H1 (cell line): ENCODE measurements at regions not wholly inside any gene's neighbourhood (a gene's known extent, or its start where the extent isn't known, plus 50 kb on each side); places are given as distances from the start of the nearest gene placed in this dataset.

Experiments
- CTCF ChIA-PET: fragments of 300-600 bp; sonication (Branson Sonifier 250); formaldehyde crosslinking; loops from one replicate; lab custom pipeline; 2021; ENCODE audit not compliant: partially characterized antibody; lab: Charles Lee
- POLR2A ChIA-PET: fragments of 300-600 bp; sonication (Branson Sonifier 250); formaldehyde crosslinking; loops from one replicate; lab custom pipeline; 2021; ENCODE audit warnings: inconsistent platforms; ENCODE audit not compliant: partially characterized antibody; lab: Charles Lee
- DNase-seq, 2 experiments: peaks; one replicate each; pipeline versions ENCODE4 v3.0.0 to v3.0.0-alpha.2; 2010 to 2022; ENCODE audit warnings: low spot score in 2 of 2, low read depth in 1 of 2, mixed read lengths in 1 of 2
- FAIRE-seq: peaks from 2 replicates; lab custom pipeline; 2011; peaks lifted over from hg19 to GRCh38; lab: Jason Lieb, UNC
- H2AFZ ChIP-seq: 2 replicates; pipeline ENCODE4 v1.8.1; 2012; ENCODE audit warnings: low read length, inconsistent platforms
- H2AK5ac ChIP-seq: 2 replicates; pipeline ENCODE4 v1.6.1; 2013; ENCODE audit warnings: low read depth, low read length
- H2BK120ac ChIP-seq: replicated peaks from 2 replicates; pipeline ENCODE3; 2013; ENCODE audit warnings: low read depth, low read length, inconsistent platforms
- H2BK12ac ChIP-seq: 2 replicates; pipeline ENCODE4 v1.6.1; 2013; ENCODE audit warnings: low read depth, low read length
- H2BK15ac ChIP-seq: 2 replicates; pipeline ENCODE4 v1.6.1; 2013; ENCODE audit warnings: low read length
- H2BK20ac ChIP-seq: 2 replicates; pipeline ENCODE4 v1.6.1; 2013; ENCODE audit warnings: low read length
- H2BK5ac ChIP-seq: 2 replicates; pipeline ENCODE4 v1.6.1; 2013; ENCODE audit warnings: low read depth, low read length
- H3K14ac ChIP-seq: 2 replicates; pipeline ENCODE4 v1.6.1; 2013; ENCODE audit warnings: inconsistent platforms; ENCODE audit not compliant: insufficient read length
- H3K18ac ChIP-seq: 2 replicates; pipeline ENCODE4 v1.6.1; 2013; ENCODE audit warnings: low read length; ENCODE audit errors: extremely low read depth
- H3K23ac ChIP-seq: 2 replicates; pipeline ENCODE4 v1.6.1; 2013; ENCODE audit warnings: inconsistent platforms; ENCODE audit not compliant: insufficient read length
- H3K23me2 ChIP-seq: 2 replicates; pipeline ENCODE4 v1.6.1; 2013; ENCODE audit warnings: low read depth, low read length
- H3K27ac ChIP-seq: 2 replicates; pipeline ENCODE4 v1.6.1; 2011; ENCODE audit warnings: low read depth, low read length, inconsistent platforms
- H3K27me3 ChIP-seq, 4 experiments: replicated peaks in 1 of 4; 1 replicate in 1 of 4; 2 replicates in 3 of 4; pipeline versions ENCODE4 v1.6.1 to v1.8.1; 2011 to 2013; ENCODE audit warnings: low read length in 3 of 4, mild to moderate bottlenecking in 3 of 4, inconsistent platforms in 2 of 4, mixed read lengths in 2 of 4, moderate library complexity in 1 of 4; ENCODE audit not compliant: control insufficient read depth in 3 of 4, insufficient read depth in 3 of 4; ENCODE audit errors: extremely low read depth in 1 of 4
- H3K36me3 ChIP-seq, 4 experiments: 2 replicates each; pipeline versions ENCODE4 v1.6.1 to v1.8.1; 2011 to 2013; ENCODE audit warnings: mild to moderate bottlenecking in 4 of 4, low read length in 3 of 4, moderate library complexity in 2 of 4, control low read depth in 1 of 4, inconsistent platforms in 1 of 4; ENCODE audit not compliant: insufficient read depth in 4 of 4, control insufficient read depth in 2 of 4
- H3K4ac ChIP-seq: replicated peaks from 2 replicates; pipeline ENCODE3; 2013; ENCODE audit warnings: low read length, low read depth, mixed read lengths, inconsistent platforms; ENCODE audit not compliant: insufficient read length
- H3K4me1 ChIP-seq, 4 experiments: replicated peaks in 1 of 4; 1 replicate in 1 of 4; 2 replicates in 3 of 4; pipeline versions ENCODE4 v1.6.1 to v1.8.1; 2011 to 2013; ENCODE audit warnings: low read length in 3 of 4, inconsistent platforms in 2 of 4, mixed read lengths in 1 of 4; ENCODE audit not compliant: insufficient read depth in 4 of 4, control insufficient read depth in 3 of 4
- H3K4me2 ChIP-seq, 2 experiments: 2 replicates each; pipeline versions ENCODE4 v1.6.1 to v1.8.1; 2011 to 2013; ENCODE audit warnings: low read depth in 2 of 2, low read length in 2 of 2, control low read depth in 1 of 2, inconsistent platforms in 1 of 2, mild to moderate bottlenecking in 1 of 2; ENCODE audit not compliant: insufficient read depth in 1 of 2
- H3K4me3 ChIP-seq, 4 experiments: fragments of 200-600, 300-600 bp in 1 of 4; sonication (generic), shearing (Covaris generic), sonication (Bioruptor Twin) in 1 of 4; 2 replicates each; pipeline versions ENCODE4 v1.5.1 to v1.8.1; 2011 to 2016; ENCODE audit warnings: low read length in 4 of 4, low read depth in 3 of 4, control low read depth in 2 of 4, inconsistent platforms in 2 of 4, mild to moderate bottlenecking in 2 of 4, mixed read lengths in 1 of 4, moderate library complexity in 1 of 4; ENCODE audit not compliant: insufficient read depth in 2 of 4; ENCODE audit errors: extremely low read depth in 1 of 4
- H3K56ac ChIP-seq: replicated peaks from 2 replicates; pipeline ENCODE3; 2013; ENCODE audit warnings: low read depth, mild to moderate bottlenecking, mixed read lengths, low read length, inconsistent platforms; ENCODE audit not compliant: insufficient read length
- H3K79me1 ChIP-seq: 2 replicates; pipeline ENCODE4 v1.6.1; 2013; ENCODE audit warnings: low read depth, low read length, control low read depth
- H3K79me2 ChIP-seq, 2 experiments: 2 replicates each; pipeline versions ENCODE4 v1.6.1 to v1.8.1; 2012 to 2013; ENCODE audit warnings: low read length in 2 of 2, mild to moderate bottlenecking in 2 of 2, inconsistent platforms in 1 of 2; ENCODE audit not compliant: insufficient read depth in 2 of 2, control insufficient read depth in 1 of 2
- H3K9ac ChIP-seq, 4 experiments: replicated peaks in 1 of 4; 1 replicate in 1 of 4; 2 replicates in 3 of 4; pipeline versions ENCODE4 v1.6.1 to v1.8.1; 2011 to 2013; ENCODE audit warnings: low read depth in 3 of 4, low read length in 3 of 4, control low read depth in 2 of 4, mild to moderate bottlenecking in 2 of 4, moderate library complexity in 2 of 4, inconsistent platforms in 1 of 4; ENCODE audit errors: extremely low read depth in 1 of 4
- H3K9me3 ChIP-seq, 2 experiments: 2 replicates each; pipeline versions ENCODE4 v1.6.1 to v1.8.1; 2012 to 2013; ENCODE audit warnings: mild to moderate bottlenecking in 2 of 2, moderate library complexity in 2 of 2, control low read depth in 1 of 2, inconsistent platforms in 1 of 2, low read depth in 1 of 2, low read length in 1 of 2, mixed read lengths in 1 of 2; ENCODE audit not compliant: insufficient read depth in 2 of 2
- H4K20me1 ChIP-seq, 2 experiments: replicated peaks in 1 of 2; 2 replicates each; pipeline versions ENCODE3 to v1.8.1; 2011 to 2013; ENCODE audit warnings: inconsistent platforms in 2 of 2, low read length in 2 of 2, mild to moderate bottlenecking in 1 of 2; ENCODE audit not compliant: insufficient read depth in 2 of 2, control insufficient read depth in 1 of 2
- H4K5ac ChIP-seq: 2 replicates; pipeline ENCODE4 v1.6.1; 2013; ENCODE audit warnings: low read length, low read depth, mixed read lengths, inconsistent platforms; ENCODE audit not compliant: insufficient read length
- H4K8ac ChIP-seq: 2 replicates; pipeline ENCODE4 v1.8.0; 2013; ENCODE audit warnings: mild to moderate bottlenecking, moderate library complexity, low read length, inconsistent platforms; ENCODE audit not compliant: insufficient read depth; ENCODE audit errors: extremely low read depth
- H4K91ac ChIP-seq: replicated peaks from 2 replicates; pipeline ENCODE3; 2013; ENCODE audit warnings: low read length, mixed read lengths, inconsistent platforms; ENCODE audit not compliant: insufficient read length
- CREB1 ChIP-seq: IDR thresholded peaks from 2 replicates; pipeline ENCODE4 v1.6.1; 2012; ENCODE audit warnings: inconsistent platforms
- RAD21 ChIP-seq, 2 experiments: IDR thresholded peaks in 1 of 2; conservative IDR thresholded peaks in 1 of 2; 2 replicates each; pipeline ENCODE4 v1.6.1; 2011; ENCODE audit warnings: low read depth in 2 of 2, low read length in 2 of 2, improper control_type of control experiment in 1 of 2, inconsistent platforms in 1 of 2, mild to moderate bottlenecking in 1 of 2, moderate library complexity in 1 of 2
- WGBS, 2 experiments: shearing (Covaris generic) in 1 of 2; methylation state at CpG; one replicate each; pipeline versions ENCODE4 v1.1.6 to v1.1.7; 2013 to 2015; ENCODE audit warnings: low lambda C conversion rate in 2 of 2, mixed read lengths in 2 of 2, inconsistent platforms in 1 of 2, low coverage in 1 of 2, missing lambda C conversion rate in 1 of 2; ENCODE audit not compliant: insufficient replicate concordance in 2 of 2, insufficient coverage in 1 of 2, insufficient read length in 1 of 2; ENCODE audit errors: extremely low coverage in 1 of 2, missing lambda C conversion rate in 1 of 2; 5-methylcytosine and 5-hydroxymethylcytosine counted together
- TF ChIP-seq, protein P1 (sequence below), 3 experiments: IDR thresholded peaks; 1 replicate in 2 of 3; 2 replicates in 1 of 3; pipeline versions ENCODE4 v1.5.1 to v1.6.1; 2011; ENCODE audit warnings: low read length in 3 of 3, mild to moderate bottlenecking in 3 of 3, inconsistent platforms in 2 of 3, low read depth in 1 of 3, moderate library complexity in 1 of 3; ENCODE audit not compliant: insufficient read depth in 1 of 3; ENCODE audit errors: control extremely low read depth in 1 of 3

DNA sequence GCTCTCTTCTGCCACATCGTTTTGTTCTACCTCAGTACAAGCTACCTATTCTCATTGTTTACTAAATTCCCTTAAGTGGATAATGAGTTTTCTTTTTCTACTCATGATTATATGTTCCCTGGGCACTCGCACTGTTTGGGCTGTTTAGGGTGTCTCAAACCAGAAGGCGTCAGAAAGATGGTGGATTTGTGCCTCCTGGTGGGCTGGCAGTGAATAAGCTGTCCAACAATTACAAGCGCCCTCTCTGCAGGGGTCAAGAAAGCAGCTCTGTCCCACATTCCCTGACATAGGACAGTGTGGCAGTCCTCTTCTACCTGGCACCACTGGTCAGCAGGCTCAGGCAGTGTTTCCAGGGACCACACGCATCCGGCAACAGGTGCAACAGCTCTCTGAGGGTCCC, 173.4 kb upstream of the PPP2R3A start:
- Histone ChIP-seq H2BK120ac (no peak overlapping the region), H3K79me1 (no peaks in the 10 kb centered on the region)
- no peak for DNase-seq

More for the DNA sequence above, 173.4 kb upstream of the PPP2R3A start:
- no peak overlapping the region for H3K14ac ChIP-seq
- no peak overlapping the region for H3K9ac ChIP-seq
- no peak overlapping the region for H2BK20ac ChIP-seq
- WGBS, 2 experiments: 89% methylated on average over 6 of the region's 6 CpGs; no CpG with 5 or more reads in 1 of the 2 experiments
- H3K9me3 ChIP-seq: no peaks in the 10 kb centered on the region
- POLR2A ChIA-PET: no interaction called here
- no peak overlapping the region for H3K4ac ChIP-seq
- no peak for FAIRE-seq
- H4K8ac ChIP-seq: no peak overlapping the region
- no peak overlapping the region for H2BK12ac ChIP-seq
- no peak overlapping the region for H2AFZ ChIP-seq
- no peaks in the 10 kb centered on the region for H3K4me1 ChIP-seq
- CTCF ChIA-PET: interaction anchor here (0.7 to 2.8 kb wide), 14 partner anchors 9 to 998 kb away, joined by 3 to 23 read pairs (median 4); partner anchors contain the start of gene EPHB1
- H3K36me3 ChIP-seq: no peaks in the 10 kb centered on the region
- H3K23ac ChIP-seq: no peak overlapping the region
- TF ChIP-seq CREB1 (no peak), RAD21 (IDR thresholded peaks at IDR 0.05 in 1 of 2, conservative IDR thresholded peaks at IDR 0.05 in 1 of 2; ENCODE audit: low read depth in 2 of 2, low read length in 2 of 2) (peak; percentile 56 to 66)
- TF ChIP-seq, protein P1, sequence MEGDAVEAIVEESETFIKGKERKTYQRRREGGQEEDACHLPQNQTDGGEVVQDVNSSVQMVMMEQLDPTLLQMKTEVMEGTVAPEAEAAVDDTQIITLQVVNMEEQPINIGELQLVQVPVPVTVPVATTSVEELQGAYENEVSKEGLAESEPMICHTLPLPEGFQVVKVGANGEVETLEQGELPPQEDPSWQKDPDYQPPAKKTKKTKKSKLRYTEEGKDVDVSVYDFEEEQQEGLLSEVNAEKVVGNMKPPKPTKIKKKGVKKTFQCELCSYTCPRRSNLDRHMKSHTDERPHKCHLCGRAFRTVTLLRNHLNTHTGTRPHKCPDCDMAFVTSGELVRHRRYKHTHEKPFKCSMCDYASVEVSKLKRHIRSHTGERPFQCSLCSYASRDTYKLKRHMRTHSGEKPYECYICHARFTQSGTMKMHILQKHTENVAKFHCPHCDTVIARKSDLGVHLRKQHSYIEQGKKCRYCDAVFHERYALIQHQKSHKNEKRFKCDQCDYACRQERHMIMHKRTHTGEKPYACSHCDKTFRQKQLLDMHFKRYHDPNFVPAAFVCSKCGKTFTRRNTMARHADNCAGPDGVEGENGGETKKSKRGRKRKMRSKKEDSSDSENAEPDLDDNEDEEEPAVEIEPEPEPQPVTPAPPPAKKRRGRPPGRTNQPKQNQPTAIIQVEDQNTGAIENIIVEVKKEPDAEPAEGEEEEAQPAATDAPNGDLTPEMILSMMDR (IDR thresholded peaks at IDR 0.05; ENCODE audit: control extremely low read depth in 1 of 3, insufficient read depth in 1 of 3, low read depth in 1 of 3, low read length in 3 of 3): peak; percentile 34 to 57 (median 39); a peak in 3 of 4 replicates
- no peak overlapping the region for H4K5ac ChIP-seq
- no peak overlapping the region for H4K91ac ChIP-seq
- H2AK5ac ChIP-seq: no peak overlapping the region
- H4K20me1 ChIP-seq: no peaks in the 10 kb centered on the region
- H3K23me2 ChIP-seq: no peaks in the 10 kb centered on the region
- no peaks in the 10 kb centered on the region for H3K27me3 ChIP-seq
- H3K56ac ChIP-seq: no peak overlapping the region
- no peaks in the 10 kb centered on the region for H3K79me2 ChIP-seq
- no peak overlapping the region for H3K27ac ChIP-seq
- no peak overlapping the region for H3K4me3 ChIP-seq
- no peak overlapping the region for H3K18ac ChIP-seq
- H3K4me2 ChIP-seq: no peak overlapping the region
- no peak overlapping the region for H2BK15ac ChIP-seq
- H2BK5ac ChIP-seq: no peak overlapping the region
